Left forelimb (tissue), 1 donor: ENCODE measurements at regions not wholly inside any gene's neighbourhood (a gene's known extent, or its start where the extent isn't known, plus 50 kb on each side); places are given as distances from the start of the nearest gene placed in this dataset.

Experiments used
- DNase-seq: peaks from one replicate; pipeline ENCODE4 v3.0.0-alpha.2; 2018; ENCODE audit warnings: low spot score

- DNase-seq = no peak
Observed at GRCh38 chr18:22467760-22468553, 50.2 kb upstream of the CTAGE1 start.

GRCh38 chr18:22468554-22468891 is 50.8 kb upstream of the CTAGE1 start:
- no peak for DNase-seq

DNA sequence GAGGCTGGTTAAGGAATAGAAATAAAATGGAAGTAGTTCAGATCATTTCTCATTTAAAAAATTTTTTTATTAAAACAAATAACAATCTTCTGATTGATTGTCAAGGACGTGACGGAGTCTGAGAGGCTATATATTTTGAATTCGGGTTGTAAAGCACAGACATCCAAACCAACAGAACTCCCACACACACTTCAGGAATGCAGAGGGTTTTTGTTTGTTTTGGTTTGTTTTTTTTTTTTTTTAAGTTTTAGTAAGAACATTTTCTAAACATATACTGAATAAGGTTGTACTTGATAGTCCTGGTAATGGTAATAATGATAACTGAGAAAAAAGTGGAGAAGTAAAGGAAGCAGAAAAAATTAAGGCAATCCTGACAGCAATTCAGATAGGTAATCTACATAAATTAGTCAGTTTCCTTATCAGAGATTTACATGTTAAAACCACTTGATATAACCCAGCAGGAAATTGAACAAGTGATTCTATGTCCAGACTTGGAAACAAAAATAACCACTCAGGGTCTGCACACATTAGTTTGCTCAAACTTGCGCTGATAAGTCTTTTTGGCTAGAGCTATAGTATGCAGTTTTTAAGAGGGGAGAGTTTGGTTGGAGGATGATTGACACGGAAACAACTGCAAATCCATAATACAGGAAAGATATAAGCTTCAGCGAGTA is 51.5 kb upstream of the CTAGE1 start:
- no peak for DNase-seq

DNA sequence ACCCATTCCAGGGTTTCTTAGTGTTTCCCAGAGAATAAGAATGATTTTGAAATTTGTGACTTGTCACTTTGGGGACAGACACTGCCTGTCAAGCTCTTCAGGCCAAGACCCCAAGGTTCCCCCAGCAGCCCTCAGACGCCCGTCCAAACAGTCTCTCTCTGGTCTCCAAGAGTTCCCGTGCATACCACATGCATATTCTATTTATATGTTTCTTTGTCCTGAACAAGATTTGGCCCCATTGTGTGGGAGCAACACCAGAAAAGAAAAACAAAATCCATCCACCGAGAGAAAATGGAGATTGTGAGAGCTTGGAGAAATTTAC is 52.2 kb upstream of the CTAGE1 start:
- no peak for DNase-seq

GRCh38 chr18:22470248-22471235 is 52.8 kb upstream of the CTAGE1 start:
- no peak for DNase-seq

DNA sequence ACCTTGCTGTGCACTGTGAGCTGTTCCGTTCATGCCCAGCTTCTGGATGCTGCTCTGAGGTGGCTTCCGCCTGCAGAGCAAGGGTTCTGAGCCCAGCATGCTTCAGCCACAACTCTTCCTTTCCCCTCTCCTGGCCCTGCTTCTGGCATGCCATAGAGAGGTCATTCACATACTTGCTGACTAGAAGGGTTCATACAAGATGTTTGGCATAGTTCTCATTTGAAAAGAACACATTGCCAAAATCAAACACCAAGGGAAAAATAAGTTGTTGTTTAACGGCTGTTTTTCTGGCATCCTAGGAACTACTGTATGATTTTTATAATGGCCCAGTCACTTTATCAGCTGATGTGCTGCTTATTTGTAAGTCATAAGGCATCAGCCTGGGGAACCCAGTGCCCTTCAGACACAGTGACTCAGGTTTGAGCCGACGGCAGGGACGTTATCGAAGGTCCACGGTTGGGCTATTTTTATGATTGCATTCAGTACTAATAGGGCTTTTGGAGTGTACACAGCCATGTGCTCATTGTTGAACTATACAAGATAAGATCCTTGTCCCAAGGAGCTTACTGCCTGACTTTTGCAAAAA is 53.9 kb upstream of the CTAGE1 start:
- DNase-seq = no peak

DNA sequence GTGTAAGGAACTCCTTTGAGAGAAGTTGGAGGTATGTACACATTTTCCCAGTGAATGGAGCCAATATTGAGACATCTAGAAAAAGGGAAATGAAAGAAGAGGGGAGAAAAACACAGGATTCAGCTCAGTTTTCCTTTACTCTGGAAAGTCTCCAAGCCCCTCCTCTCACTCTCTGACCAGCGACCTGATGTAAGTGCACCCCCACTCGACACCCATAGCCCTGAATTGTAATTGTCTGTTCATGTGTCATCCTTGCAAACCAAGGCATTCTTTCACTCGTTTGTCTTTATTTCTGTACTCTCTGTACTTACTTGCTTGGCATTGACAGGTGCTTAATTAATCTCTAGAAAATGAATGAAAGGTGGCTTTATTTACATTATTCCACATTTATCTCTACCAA is 55.7 kb upstream of the CTAGE1 start:
- DNase-seq = no peak

DNA sequence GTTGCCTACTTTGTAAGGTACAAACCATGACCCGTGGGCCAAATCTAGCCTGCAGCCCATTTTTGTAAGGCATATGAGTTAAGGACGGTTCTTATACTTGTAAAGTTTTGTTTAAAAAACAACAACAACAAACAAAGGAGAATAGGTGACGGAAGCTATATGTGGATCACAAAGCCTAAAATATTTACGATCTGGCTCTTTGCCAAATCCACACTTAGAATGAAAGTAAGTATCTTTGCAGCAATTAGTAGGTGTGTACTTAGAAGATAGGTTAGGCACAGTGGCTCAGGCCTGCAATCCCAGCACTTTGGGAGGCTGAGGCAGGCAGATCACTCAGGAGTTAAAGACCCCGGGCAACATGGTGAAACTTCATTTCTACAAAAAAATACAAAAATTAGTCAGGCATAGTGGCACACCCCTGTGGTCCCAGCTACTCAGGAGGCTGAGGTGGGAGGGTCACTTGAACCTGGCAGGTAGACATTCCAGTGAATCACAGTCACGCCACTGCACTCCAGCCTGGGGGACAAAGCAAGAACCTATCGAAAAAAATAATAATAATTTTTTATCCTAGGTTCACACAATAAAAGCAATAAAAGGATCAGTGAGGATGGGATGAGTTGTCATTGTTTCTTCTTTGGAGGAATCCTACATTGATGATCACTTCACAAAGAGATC is 57.8 kb upstream of the CTAGE1 start:
- DNase-seq = no peak

GRCh38 chr18:22477222-22477621 is 59.5 kb upstream of the CTAGE1 start:
- DNase-seq = no peak

DNA sequence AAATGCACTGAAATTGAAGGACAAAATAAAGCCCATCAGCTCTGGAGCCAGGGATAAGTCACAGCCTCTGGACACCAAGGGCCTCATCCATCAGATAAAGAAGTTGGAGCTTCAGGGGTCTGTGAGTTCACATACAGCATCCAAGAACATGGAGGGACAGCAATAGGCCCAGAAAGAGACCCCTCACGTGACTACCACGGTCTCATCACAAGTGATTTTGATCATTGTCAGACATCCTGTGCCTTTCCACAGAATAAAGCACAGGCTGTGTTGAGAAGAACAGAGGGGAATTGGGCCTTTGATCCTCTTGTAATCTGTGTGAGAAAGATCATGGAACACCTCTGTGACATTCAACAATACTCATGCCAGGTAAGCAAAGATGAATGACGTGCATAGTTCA is 65.2 kb upstream of the CTAGE1 start:
- DNase-seq = no peak

DNA sequence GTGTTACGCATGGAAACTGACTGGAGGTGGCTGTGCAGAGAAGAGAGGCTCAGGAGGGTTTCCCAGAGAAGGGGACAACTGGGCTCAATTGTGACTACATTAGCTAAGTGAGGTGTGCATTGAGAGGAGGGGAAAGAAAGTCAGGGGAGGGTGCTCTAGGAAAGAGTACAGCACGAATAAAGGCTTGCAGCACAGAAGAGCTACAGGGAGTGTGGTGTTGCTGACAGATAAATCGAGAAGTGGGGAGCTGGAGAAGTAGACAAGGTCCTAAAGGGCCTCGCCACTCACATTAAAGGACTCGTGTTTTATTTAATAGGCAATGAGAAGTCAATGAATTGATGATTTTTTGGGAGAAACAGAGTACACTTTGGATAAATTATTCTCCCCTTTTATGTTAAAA is 65.7 kb upstream of the CTAGE1 start:
- no peak for DNase-seq

DNA sequence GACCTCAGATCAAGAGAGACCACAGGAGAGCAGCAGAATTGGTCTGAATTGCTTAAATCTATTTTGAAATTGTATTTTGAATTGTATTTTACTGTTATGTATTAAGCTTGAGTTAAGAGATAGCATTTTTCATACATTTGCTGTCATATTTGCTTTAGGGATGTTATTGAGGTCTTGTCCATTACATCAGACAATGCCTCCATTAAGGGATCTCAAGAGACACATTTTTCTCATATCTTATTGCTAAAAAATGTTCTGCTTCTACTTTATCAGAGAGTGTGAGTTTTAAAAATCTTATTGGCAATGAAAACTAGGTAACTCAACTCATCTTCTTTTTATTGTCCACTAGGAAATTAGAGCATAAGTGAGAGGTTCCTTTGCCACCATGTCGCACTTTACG is 66.8 kb upstream of the CTAGE1 start:
- DNase-seq = no peak

GRCh38 chr18:22485808-22486244 is 68.1 kb upstream of the CTAGE1 start:
- no peak for DNase-seq

DNA sequence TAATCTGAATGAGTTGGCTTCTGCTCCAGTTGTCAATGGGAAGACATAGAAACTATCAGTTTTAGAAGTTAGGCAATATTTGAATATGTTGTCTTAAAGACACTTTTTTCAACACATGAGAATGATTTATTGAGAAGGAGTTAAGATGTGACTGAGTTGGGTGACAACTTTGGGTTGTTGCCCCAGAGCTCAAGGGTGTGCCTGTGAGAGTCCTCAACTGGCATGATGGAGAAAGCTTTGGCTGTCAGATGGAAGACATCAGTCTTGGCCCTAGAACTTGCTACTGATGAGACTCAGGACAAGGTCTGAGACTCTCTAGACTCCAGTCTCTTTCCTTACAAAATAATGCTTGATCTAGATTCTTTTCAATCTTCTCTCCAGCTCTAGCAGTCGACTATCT is 69.0 kb upstream of the CTAGE1 start:
- no peak for DNase-seq

DNA sequence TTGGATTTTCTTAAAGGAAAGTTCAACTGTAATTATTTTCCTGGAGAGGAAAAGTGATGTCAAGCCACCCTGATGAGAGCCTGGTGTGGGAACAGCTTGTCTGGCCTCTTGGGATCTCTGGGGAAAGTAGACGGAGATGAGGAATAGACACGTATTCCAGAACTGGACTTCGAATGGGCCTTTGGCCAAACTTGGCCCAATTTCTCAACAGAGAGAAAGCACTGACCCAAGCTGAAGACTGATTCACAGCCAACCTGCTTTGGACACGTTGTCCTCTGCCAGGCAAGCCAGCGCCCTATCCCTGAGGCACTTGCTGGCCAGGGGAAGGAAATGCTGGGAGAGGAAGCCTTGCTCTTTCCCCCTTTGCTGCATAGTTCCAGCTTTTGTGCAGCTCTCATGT is 70.8 kb upstream of the CTAGE1 start:
- no peak for DNase-seq

- no peak for DNase-seq
Observed at GRCh38 chr18:22489704-22490103, 72.0 kb upstream of the CTAGE1 start.

DNA sequence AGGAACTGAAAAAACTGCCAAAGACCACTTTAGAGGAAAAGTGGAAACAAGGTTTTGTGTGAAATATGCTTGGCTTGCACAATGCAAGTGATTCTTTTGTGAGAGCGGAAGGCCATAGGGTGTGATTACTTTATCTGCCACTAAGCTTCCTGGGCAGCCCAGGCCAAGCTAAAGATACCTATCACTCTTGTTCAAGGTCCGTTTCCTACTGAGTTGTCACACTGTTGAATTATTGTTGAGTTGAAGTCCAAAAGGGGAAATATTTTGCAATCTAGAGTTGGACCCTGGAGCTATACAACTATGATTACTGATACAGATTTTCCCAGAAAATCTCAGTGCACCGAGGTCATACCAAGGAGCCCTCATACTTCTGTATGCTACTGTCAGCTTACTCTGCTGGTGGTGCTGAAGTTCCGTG is 72.7 kb upstream of the CTAGE1 start:
- DNase-seq = no peak

- DNase-seq = no peak
Observed at GRCh38 chr18:22493255-22493654, 75.5 kb upstream of the CTAGE1 start.

DNA sequence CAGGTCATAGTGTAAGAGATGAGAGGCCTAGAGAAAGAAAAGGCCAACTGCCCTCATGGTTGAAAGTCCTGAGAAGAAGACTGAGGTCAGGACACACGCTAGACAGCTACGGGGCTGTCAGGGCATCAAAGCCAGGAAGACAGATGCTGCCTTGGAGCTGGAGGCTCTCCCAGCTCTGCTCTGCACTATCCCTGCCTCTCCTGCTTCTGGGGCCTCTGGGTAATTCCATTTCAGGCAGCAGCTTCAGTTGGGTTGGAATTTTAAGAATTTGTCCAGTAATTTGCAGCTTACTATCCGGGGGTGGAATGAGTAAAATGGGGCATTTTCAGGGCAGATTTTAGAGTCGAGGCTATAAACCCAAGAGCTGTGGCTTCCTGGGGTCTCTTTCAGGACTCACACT is 76.2 kb upstream of the CTAGE1 start:
- DNase-seq = no peak

- DNase-seq = no peak
Observed at GRCh38 chr18:22494771-22495170, 77.1 kb upstream of the CTAGE1 start.

GRCh38 chr18:22499421-22499820 is 81.7 kb upstream of the CTAGE1 start:
- no peak for DNase-seq

DNA sequence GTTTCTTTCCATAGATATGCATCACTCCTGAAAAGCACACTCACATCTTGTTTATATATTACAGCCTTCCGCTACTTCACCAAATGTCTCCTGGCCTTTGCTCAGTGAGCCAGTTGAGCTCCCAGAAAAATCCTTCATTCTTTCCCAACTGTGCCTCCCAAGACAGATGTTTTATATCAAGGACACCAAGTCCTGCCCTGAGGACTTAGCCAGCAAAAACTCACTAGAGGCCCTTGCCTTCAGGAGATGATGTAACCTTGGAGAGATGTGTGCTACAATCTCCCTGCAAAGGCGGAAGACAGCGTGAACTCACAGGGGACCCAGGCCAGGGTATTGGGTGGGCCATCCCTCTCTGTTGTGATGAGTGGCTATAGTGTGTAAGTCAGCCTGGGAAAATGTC is 86.1 kb upstream of the CTAGE1 start:
- no peak for DNase-seq
